Upper lobe of left lung (tissue), 4 donors: ENCODE measurements at regions not wholly inside any gene's neighbourhood (a gene's known extent, or its start where the extent isn't known, plus 50 kb on each side); places are given as distances from the start of the nearest gene placed in this dataset.

Experiments used
- POLR2AphosphoS5 ChIP-seq, 2 donors: sonication (generic); formaldehyde crosslinking; IDR thresholded peaks; one replicate each; pipeline ENCODE4 v1.5.1; 2017; ENCODE audit warnings: antibody characterized with exemption in 2 of 2
- TF ChIP-seq, protein P1 (sequence below), 6 experiments: fragments of 450-650 bp in 4 of 6; fragments of 200-600 bp in 2 of 6; sonication (generic) in 2 of 6; IDR thresholded peaks; one replicate each; pipeline ENCODE4 v1.5.1; 2016 to 2019; ENCODE audit warnings: antibody characterized with exemption in 6 of 6

- TF ChIP-seq, protein P1, sequence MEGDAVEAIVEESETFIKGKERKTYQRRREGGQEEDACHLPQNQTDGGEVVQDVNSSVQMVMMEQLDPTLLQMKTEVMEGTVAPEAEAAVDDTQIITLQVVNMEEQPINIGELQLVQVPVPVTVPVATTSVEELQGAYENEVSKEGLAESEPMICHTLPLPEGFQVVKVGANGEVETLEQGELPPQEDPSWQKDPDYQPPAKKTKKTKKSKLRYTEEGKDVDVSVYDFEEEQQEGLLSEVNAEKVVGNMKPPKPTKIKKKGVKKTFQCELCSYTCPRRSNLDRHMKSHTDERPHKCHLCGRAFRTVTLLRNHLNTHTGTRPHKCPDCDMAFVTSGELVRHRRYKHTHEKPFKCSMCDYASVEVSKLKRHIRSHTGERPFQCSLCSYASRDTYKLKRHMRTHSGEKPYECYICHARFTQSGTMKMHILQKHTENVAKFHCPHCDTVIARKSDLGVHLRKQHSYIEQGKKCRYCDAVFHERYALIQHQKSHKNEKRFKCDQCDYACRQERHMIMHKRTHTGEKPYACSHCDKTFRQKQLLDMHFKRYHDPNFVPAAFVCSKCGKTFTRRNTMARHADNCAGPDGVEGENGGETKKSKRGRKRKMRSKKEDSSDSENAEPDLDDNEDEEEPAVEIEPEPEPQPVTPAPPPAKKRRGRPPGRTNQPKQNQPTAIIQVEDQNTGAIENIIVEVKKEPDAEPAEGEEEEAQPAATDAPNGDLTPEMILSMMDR (IDR thresholded peaks at IDR 0.05), result no peak
- no peak for TF ChIP-seq POLR2AphosphoS5 (IDR thresholded peaks at IDR 0.05)
These were observed 67.3 kb upstream of the RAPGEF2 start for GRCh38 chr4:159035570-159035969.
